ENCODE measurements at regions not wholly inside any gene's neighbourhood (a gene's known extent, or its start where the extent isn't known, plus 50 kb on each side); places are given as distances from the start of the nearest gene placed in this dataset.

DNA sequence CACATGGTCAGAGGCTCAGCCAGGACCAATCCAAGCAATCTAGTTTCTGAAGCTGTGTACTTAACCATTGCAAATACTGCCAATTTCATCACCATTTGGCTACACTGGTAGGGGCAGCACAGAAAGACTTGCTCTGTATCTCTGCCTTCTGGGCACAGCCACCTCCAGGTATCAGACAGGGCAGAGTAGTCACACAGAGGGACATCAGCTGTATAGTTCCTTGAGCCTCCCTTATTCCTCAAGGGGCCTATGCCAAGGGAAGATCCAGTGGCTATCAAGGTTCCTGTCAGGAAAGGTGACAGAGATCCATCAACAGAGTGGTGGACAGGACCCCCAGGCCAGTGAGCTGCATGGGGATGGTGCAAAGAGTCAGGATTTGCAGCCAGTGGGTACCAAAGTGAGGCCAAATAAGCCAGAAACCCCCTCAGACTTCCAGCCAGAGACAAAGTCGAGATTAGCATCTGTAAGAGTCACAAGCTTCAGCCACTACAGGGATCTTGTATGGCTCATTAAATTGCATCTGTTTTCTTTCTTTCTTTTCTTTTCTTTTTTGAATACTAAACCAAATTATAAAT, 381.6 kb upstream of the CPEB2 start:
- H3K4me3 ChIP-seq (ENCODE audit: low read depth, low read length) = no peak overlapping the region
- TF ChIP-seq, protein P1, sequence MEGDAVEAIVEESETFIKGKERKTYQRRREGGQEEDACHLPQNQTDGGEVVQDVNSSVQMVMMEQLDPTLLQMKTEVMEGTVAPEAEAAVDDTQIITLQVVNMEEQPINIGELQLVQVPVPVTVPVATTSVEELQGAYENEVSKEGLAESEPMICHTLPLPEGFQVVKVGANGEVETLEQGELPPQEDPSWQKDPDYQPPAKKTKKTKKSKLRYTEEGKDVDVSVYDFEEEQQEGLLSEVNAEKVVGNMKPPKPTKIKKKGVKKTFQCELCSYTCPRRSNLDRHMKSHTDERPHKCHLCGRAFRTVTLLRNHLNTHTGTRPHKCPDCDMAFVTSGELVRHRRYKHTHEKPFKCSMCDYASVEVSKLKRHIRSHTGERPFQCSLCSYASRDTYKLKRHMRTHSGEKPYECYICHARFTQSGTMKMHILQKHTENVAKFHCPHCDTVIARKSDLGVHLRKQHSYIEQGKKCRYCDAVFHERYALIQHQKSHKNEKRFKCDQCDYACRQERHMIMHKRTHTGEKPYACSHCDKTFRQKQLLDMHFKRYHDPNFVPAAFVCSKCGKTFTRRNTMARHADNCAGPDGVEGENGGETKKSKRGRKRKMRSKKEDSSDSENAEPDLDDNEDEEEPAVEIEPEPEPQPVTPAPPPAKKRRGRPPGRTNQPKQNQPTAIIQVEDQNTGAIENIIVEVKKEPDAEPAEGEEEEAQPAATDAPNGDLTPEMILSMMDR (IDR thresholded peaks at IDR 0.05; ENCODE audit: borderline replicate concordance, insufficient read depth, low read depth, low read length) = no peak

DNA sequence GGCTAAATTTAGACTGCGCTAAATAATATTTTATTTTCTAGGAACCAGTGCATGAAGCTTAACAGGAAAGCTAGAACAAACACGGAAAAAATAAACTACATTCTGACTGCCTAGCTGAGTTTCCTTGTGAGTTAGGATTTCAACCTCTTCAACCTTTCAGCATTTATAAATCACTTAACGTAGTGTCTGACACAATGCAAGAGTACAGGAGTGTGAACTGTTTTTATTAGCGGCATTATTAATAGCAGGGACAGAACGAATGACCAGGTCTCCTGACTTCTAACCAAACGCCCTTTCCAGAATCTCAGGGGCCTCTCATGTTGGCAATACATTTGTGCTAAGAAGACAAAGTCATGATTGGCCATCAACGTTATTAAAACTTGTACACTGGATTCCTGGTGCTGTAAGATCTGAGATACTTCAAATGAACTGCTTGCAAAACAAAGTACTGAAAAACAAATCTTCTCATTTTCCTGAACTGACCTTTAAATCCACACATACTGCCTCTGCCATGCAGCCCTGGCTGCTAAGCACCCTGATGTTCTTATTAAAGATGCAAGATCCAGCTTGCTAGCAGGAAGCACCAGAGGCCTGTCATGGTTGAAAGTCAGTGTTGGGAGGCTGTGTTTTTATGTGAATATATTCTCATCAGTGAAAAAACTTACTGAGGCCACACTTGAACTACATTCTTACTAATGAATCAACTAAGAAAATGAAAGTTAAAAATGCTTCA, 380.4 kb upstream of the CPEB2 start:
- TF ChIP-seq, protein P1 (IDR thresholded peaks at IDR 0.05; ENCODE audit: borderline replicate concordance, insufficient read depth, low read depth, low read length) = no peak

DNA sequence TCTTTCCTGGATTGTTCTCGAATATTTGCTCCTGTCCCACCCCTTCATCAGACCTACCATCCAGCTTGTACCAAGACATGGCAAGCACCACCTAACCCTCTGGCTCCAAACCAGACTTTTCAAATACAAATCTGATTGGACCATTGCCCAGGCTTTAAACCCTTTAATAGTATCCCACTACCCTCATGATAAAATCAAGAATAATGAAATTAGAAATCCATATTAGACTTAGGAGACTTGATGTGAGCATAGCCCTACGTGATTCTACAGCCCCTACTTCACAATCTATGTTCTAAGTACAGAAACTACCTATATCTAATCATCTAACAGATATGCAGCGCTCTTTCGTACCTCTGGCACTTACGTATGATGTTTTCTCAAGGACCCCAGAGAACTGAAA, 375.2 kb upstream of the CPEB2 start:
- no peak overlapping the region for H3K4me3 ChIP-seq (ENCODE audit: low read depth, low read length)
- TF ChIP-seq, protein P1 (IDR thresholded peaks at IDR 0.05; ENCODE audit: borderline replicate concordance, insufficient read depth, low read depth, low read length) = no peak

More for the DNA sequence above, 380.4 kb upstream of the CPEB2 start:
- no peak overlapping the region for H3K4me3 ChIP-seq (ENCODE audit: low read depth, low read length)

DNA sequence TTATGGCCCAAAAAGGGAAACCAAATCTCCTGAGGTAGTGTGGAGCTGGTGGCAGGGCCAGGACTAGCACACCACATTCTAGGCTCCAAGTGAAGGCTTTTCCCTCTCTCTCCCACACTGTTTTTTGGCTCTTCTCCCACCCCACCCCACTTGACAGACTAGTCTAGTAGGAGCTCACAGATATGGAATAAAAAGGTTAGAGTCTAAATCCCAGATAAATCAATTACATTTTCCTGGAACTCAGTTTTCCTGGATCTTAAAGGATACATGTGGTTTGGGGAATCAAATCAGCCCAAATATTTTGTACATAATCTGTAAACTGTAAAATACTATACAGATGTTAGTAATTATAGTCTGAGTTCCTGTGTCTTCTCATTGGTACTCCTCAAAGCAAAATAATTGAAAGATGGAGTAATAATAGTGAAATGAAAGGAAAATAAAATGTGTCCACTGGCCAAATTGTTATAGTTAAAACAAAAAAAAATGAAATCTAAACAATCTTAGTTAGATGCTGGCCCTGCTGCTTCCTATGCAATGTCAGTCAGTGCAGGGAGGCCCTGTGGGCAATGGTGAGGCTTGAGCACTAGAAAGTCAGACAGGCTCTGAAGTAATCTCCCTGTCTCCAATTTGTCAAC, 370.4 kb upstream of the CPEB2 start:
- TF ChIP-seq, protein P1 (IDR thresholded peaks at IDR 0.05; ENCODE audit: borderline replicate concordance, insufficient read depth, low read depth, low read length) = no peak
- H3K4me3 ChIP-seq (ENCODE audit: low read depth, low read length) = no peak overlapping the region

DNA sequence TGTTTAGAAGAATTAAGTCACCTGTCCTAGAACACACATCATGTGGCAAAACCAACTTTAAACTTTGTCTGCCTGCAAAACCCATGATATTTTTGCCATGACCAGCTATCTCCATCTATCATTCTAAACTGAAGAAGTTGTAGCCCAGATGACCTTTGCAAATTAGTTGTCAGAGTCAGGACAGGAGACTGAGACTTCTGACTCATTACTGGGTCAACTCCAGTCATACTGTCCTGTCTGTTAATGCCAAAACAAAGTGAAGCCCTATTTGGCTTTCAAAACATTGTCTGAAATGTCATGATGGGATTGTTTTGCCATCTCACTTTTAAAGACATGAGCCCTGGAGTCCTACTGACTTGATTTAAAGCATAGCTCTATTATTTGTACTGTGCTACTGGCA, 365.7 kb upstream of the CPEB2 start:
- TF ChIP-seq, protein P1 (IDR thresholded peaks at IDR 0.05; ENCODE audit: borderline replicate concordance, insufficient read depth, low read depth, low read length) = no peak
- no peak overlapping the region for H3K4me3 ChIP-seq (ENCODE audit: low read depth, low read length)

DNA sequence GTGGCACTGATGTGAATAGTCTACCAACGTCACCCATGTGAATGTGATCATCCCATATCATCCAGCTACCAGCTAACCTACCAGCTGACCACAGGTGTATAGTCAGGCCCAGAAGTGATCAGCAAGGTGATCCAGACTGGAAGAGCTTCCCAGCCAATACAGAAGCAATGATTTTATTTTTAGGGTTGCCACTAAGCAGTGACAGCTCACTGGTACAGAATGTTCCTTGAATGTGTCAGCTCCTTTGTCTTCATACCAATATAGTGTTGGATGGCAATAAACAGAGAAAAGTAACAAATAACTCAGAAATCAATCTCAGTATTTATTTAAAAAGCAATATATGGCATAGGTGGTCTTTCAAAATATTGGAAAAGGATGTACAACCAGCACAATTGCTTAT, 361.8 kb upstream of the CPEB2 start:
- H3K4me3 ChIP-seq (ENCODE audit: low read depth, low read length) = no peak overlapping the region
- TF ChIP-seq, protein P1 (IDR thresholded peaks at IDR 0.05; ENCODE audit: borderline replicate concordance, insufficient read depth, low read depth, low read length) = no peak

Measured in GM12875 (cell line).